ENCODE measurements at regions not wholly inside any gene's neighbourhood (a gene's known extent, or its start where the extent isn't known, plus 50 kb on each side); places are given as distances from the start of the nearest gene placed in this dataset.

DNA sequence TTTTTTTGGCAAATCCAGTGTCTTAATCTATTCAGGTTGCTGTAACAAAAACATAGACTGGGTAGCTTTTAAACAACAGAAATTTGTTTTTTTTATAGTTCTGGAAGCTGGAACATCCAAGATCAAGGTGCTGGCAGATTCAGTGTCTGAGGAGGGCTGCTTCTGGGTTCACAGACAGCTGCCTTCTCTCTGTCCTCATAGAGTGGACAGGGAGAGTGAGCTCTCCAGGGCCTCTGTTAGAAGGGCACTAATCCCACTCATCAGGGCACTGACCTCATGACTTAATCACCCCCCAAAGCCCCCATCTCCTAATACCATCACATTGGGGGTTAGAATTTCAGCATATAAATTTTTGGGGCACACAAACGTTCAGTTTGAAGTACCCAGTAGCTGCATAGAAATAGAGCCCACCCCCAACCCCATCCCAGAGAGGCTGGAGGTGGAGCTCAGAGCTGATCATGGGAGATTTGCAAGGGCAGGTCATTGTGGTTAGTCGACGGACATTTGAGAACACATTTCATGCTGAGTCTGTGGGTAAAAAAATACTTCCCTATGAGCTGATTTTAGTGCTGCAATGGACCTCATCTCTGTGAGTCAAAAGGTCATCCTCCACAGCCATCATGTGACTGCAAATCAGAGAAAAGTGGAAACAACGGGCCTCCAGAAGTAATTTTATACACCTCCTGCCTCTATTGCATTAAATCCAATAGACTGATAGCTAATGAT is 203.1 kb upstream of the CADM1 start:
- Mint-ChIP-seq H3K9me3 (peaks cover 9% of the 10 kb centered on the region), H3K4me1 (peaks cover 21% of the 10 kb centered on the region), H3K36me3 (peaks cover 1% of the 10 kb centered on the region), H3K27me3 (ENCODE audit: low read depth) (no peaks in the 10 kb centered on the region), H3K27ac (no peak overlapping the region), H3K4me3 (no peak overlapping the region)
- DNase-seq (ENCODE audit: low spot score in 2 of 2, unreplicated experiment in 2 of 2): no peak
- TF ChIP-seq, protein P1, sequence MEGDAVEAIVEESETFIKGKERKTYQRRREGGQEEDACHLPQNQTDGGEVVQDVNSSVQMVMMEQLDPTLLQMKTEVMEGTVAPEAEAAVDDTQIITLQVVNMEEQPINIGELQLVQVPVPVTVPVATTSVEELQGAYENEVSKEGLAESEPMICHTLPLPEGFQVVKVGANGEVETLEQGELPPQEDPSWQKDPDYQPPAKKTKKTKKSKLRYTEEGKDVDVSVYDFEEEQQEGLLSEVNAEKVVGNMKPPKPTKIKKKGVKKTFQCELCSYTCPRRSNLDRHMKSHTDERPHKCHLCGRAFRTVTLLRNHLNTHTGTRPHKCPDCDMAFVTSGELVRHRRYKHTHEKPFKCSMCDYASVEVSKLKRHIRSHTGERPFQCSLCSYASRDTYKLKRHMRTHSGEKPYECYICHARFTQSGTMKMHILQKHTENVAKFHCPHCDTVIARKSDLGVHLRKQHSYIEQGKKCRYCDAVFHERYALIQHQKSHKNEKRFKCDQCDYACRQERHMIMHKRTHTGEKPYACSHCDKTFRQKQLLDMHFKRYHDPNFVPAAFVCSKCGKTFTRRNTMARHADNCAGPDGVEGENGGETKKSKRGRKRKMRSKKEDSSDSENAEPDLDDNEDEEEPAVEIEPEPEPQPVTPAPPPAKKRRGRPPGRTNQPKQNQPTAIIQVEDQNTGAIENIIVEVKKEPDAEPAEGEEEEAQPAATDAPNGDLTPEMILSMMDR (IDR thresholded peaks at IDR 0.05; ENCODE audit: unreplicated experiment): no peak

DNA sequence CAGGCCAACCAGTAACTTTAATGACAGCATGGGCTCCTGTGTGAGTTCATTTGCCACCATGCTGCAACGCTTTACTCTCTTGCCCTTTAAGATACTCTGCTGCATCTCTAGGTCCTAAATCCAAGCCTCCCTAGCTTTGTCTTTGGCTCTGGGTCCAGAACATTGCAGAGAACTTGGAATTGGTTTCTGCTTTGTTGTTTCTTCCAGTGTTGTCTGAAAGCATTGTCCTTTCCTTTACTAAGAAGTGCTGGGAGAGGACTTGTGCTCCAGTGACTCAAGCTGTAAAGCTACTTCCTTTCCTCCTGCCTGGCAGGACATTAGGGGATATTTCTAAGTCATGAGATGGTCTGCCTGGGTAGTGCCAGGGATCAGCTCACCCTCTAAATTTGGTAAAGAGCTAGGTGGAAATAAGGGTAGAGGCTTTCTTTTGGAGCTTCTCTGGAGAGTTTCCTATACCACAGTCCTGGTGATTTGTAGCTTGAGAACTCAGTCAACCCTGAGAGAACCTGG is 202.5 kb upstream of the CADM1 start:
- peaks cover 27% of the 10 kb centered on the region for H3K4me1 Mint-ChIP-seq
- DNase-seq (ENCODE audit: low spot score in 2 of 2, unreplicated experiment in 2 of 2): no peak
- H3K27me3 Mint-ChIP-seq (ENCODE audit: low read depth): no peaks in the 10 kb centered on the region
- H3K36me3 Mint-ChIP-seq: peaks cover 1% of the 10 kb centered on the region
- no peak overlapping the region for H3K27ac Mint-ChIP-seq
- TF ChIP-seq, protein P1 (IDR thresholded peaks at IDR 0.05; ENCODE audit: unreplicated experiment): no peak
- peaks cover 9% of the 10 kb centered on the region for H3K9me3 Mint-ChIP-seq
- no peak overlapping the region for H3K4me3 Mint-ChIP-seq

DNA sequence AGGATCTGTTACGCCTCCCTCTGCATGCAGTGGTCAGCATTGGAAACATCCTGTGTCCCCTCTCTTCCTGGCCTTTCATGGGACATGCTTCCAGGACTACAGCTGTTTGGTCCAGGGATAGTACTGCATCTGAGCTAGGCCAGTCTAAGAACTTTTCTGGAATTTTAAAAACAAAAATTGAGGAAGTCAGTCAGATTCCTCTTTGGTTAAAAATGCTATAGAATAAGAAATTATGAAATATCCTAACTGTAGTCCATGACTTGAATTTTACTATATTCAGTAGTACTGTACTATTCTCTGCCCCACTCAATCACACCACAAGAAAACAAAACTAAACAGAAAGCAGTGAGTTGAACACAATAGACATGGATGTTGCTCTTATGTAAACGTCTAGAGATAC is 201.0 kb upstream of the CADM1 start:
- TF ChIP-seq, protein P1 (IDR thresholded peaks at IDR 0.05; ENCODE audit: unreplicated experiment): no peak
- Mint-ChIP-seq H3K9me3 (peaks cover 9% of the 10 kb centered on the region), H3K4me3 (no peak overlapping the region), H3K36me3 (peaks cover 1% of the 10 kb centered on the region), H3K27me3 (ENCODE audit: low read depth) (no peaks in the 10 kb centered on the region), H3K27ac (no peak overlapping the region), H3K4me1 (peaks cover 20% of the 10 kb centered on the region)
- DNase-seq (ENCODE audit: low spot score in 2 of 2, unreplicated experiment in 2 of 2): no peak

DNA sequence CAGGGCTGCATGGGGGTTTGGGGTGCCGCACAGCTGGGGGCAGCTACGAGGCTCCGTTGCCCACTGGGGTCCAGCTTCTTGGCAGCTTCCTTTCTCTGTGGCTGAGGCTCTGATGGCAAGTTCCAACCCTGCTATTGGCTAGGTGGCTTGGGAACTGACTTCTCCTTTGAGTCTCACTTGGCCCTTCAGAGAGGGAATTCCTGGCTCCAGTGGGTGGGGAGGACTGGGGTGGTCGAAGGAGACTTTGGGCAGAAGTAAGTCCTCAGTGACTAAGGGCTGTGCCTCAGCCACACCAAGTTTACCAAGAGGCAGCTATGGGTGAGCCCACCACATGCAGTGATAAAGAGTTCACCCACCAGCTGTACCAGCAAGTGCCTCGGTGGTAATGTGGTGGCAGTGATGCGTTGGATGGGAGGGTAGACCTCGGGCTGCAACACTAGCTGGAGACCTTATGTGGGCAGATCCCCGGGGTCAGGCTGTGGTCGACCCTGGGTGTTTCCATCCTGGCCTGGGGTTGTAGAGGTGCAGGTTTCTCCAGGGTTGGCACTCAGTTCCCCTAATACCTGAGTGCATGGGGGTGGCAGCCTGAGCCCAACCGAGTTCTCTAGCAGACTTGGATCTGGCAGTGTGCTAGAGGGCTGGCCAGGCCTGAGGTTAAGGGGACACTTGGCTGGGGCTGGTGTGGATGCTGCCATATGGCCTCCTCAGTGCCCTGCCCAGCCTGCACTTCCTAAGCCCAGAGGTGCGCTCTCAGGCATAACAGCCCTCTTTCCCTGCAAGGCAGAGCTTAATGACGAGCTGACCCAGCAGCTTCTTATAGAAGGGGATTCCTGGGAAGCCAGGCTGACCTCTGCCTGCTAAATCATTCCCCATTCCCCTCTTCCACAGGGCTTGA is 197.0 kb upstream of the CADM1 start:
- TF ChIP-seq, protein P1 (IDR thresholded peaks at IDR 0.05; ENCODE audit: unreplicated experiment): no peak
- Mint-ChIP-seq H3K27me3 (ENCODE audit: low read depth) (no peaks in the 10 kb centered on the region), H3K4me1 (peaks cover 17% of the 10 kb centered on the region), H3K27ac (peak overlapping the region; percentile 16), H3K9me3 (peaks cover 17% of the 10 kb centered on the region), H3K4me3 (no peak overlapping the region), H3K36me3 (peaks cover 1% of the 10 kb centered on the region)
- DNase-seq (ENCODE audit: low spot score in 2 of 2, unreplicated experiment in 2 of 2): no peak

DNA sequence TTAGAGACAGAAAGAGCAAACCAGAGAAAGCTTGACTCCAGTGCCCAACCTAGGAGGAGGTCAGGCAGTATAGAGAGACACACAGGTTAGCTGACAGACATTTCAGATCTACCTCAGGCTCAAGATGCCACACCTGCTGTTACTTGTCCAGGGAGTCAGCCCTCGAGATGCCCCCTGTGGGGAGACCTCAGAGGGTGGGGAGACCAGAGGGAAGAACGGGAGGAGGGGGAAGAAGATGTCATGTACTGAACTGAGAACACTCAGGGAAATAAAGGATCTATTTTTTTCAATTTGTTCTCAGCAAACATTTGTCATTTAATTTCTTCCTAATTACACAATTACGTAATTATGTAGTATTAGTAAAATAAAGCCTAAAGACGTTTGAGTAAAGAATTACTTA is 196.3 kb upstream of the CADM1 start:
- DNase-seq (ENCODE audit: low spot score in 2 of 2, unreplicated experiment in 2 of 2): no peak
- H3K4me1 Mint-ChIP-seq: peaks cover 25% of the 10 kb centered on the region
- H3K9me3 Mint-ChIP-seq: peaks cover 17% of the 10 kb centered on the region
- H3K36me3 Mint-ChIP-seq: peaks cover 1% of the 10 kb centered on the region
- no peak overlapping the region for H3K4me3 Mint-ChIP-seq
- H3K27ac Mint-ChIP-seq: no peak overlapping the region
- no peaks in the 10 kb centered on the region for H3K27me3 Mint-ChIP-seq (ENCODE audit: low read depth)
- TF ChIP-seq, protein P1 (IDR thresholded peaks at IDR 0.05; ENCODE audit: unreplicated experiment): no peak

All from mesothelial cell of epicardium (in vitro differentiated cells).